ENCODE measurements at regions not wholly inside any gene's neighbourhood (a gene's known extent, or its start where the extent isn't known, plus 50 kb on each side); places are given as distances from the start of the nearest gene placed in this dataset.

GRCh38 chr4:58738375-58738774, 1628.2 kb upstream of the IGFBP7 start:
- DNase-seq (ENCODE audit: low spot score): no peak
- ChIA-PET POLR2A (ENCODE audit: low non-redundant PET) (no interaction called here), CTCF (interaction anchor here (0.7 kb wide), 1 partner anchor 45 kb away, joined by 3 read pairs; no protein-coding TSS in a partner anchor)
- TF ChIP-seq CTCF (conservative IDR thresholded peaks at IDR 0.05; ENCODE audit: low read depth): no peak
- H3K27ac ChIP-seq: no peak overlapping the region

GRCh38 chr4:58734030-58734674, 1624.0 kb upstream of the IGFBP7 start:
- TF ChIP-seq CTCF (conservative IDR thresholded peaks at IDR 0.05; ENCODE audit: low read depth): no peak
- ChIA-PET POLR2A (ENCODE audit: low non-redundant PET) (no interaction called here), CTCF (no interaction called here)
- H3K27ac ChIP-seq: no peak overlapping the region
- DNase-seq (ENCODE audit: low spot score): no peak

DNA sequence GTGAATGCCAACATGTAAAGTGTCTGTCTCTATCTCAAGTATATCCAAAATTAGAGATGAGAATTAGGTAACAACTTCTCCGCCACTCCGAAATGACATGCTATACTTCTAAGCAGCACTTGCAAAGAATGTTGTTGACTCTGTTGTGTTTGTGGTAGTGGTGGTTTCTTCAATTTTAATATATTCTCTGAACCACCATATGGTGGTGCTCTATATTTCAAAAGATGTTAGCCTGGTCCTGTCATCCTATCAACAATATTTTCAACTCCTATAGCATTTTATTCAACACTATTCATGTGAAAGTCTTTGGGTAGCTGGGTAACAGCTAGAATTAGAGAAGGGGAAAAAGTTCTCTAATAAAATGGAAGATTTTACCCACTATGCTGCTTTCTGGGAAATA, 1622.8 kb upstream of the IGFBP7 start:
- ChIA-PET POLR2A (ENCODE audit: low non-redundant PET) (no interaction called here), CTCF (no interaction called here)
- TF ChIP-seq CTCF (conservative IDR thresholded peaks at IDR 0.05; ENCODE audit: low read depth): peak; percentile 9; the same call in 1 of the 2 replicates
- H3K27ac ChIP-seq: no peak overlapping the region
- no peak for DNase-seq (ENCODE audit: low spot score)

DNA sequence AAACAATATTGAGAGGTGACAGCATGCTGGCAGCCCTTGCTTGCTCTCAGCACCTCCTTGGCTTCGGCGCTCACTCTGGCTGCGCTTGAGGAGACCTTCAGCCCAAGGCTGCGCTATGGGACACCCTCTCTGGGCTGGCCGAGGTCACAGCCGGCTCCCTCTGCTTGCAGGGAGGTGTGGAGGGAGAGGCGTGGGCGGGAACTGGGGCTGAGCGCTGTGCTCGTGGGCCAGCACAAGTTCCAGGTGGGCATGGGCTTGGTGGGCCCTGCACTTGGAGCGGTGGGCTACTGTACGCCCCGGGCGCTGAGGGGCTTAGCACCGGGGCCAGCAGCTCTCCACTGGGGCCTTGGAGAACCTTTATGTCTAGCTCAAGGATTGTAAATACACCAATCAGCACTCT, 1613.8 kb upstream of the IGFBP7 start:
- DNase-seq (ENCODE audit: low spot score): no peak
- POLR2A ChIA-PET (ENCODE audit: low non-redundant PET): no interaction called here
- no peak for TF ChIP-seq CTCF (conservative IDR thresholded peaks at IDR 0.05; ENCODE audit: low read depth)
- H3K27ac ChIP-seq: no peak overlapping the region
- CTCF ChIA-PET: no interaction called here

GRCh38 chr4:58711039-58711438, 1600.9 kb upstream of the IGFBP7 start:
- no peak for TF ChIP-seq CTCF (conservative IDR thresholded peaks at IDR 0.05; ENCODE audit: low read depth)
- H3K27ac ChIP-seq: no peak overlapping the region
- POLR2A ChIA-PET (ENCODE audit: low non-redundant PET): no interaction called here
- no peak for DNase-seq (ENCODE audit: low spot score)
- CTCF ChIA-PET: no interaction called here

DNA sequence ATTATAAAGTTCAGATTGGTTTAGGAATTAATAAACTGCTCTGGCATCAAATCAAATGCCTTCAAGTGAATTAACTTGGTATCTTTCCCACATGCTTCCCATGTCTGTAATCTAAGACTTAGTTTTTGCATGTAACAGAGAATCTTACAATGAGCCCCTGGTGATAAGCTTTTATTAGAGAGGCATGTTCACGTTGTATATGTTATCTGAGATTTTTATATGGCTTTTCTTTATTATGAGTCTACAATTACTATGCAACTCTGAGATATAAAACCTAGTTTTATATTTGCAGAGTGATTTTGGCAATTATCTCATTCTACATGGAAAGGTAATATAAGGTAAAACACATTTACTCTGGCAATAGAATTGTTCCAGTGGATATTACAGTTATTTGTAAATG, 1578.4 kb upstream of the IGFBP7 start:
- no peak for DNase-seq (ENCODE audit: low spot score)
- H3K27ac ChIP-seq: no peak overlapping the region
- CTCF ChIA-PET: no interaction called here
- TF ChIP-seq CTCF (conservative IDR thresholded peaks at IDR 0.05; ENCODE audit: low read depth): no peak
- POLR2A ChIA-PET (ENCODE audit: low non-redundant PET): no interaction called here

All from RWPE1 (cell line).